NCI-H446 (cell line): ENCODE measurements at regions not wholly inside any gene's neighbourhood (a gene's known extent, or its start where the extent isn't known, plus 50 kb on each side); places are given as distances from the start of the nearest gene placed in this dataset.

ENCODE experiments used
- DNase-seq, 2 experiments: peaks; one replicate each; lab custom pipeline; 2025; lab: John Stamatoyannopoulos, UW

- no peak for DNase-seq
Observed at GRCh38 chr2:234640657-234641056, 143.8 kb upstream of the ARL4C start.

- DNase-seq = no peak
Observed at GRCh38 chr2:234638966-234639365, 142.1 kb upstream of the ARL4C start.

DNA sequence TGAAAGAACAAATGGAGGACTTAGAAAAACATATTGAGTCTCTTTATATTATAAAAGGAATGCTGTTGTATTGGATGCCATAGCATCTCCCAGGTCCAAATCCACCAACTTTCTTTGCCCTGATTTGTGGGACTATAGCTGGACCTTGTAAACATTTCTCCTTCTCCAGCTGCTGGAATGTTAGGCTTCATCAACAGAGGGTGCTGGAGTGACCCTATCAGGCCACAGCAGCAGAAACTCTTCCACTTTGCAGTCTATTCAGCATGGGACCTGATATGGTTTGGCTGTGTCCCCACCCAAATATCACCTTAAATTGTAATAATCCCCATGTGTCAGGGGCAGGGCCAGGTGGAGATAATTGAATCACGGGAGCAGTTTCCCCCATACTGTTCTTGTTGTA, 138.4 kb upstream of the ARL4C start:
- no peak for DNase-seq

- DNase-seq = no peak
Observed at GRCh38 chr2:234633581-234634230, 136.8 kb upstream of the ARL4C start.

- no peak for DNase-seq
Observed at GRCh38 chr2:234632527-234633391, 135.9 kb upstream of the ARL4C start.

- no peak for DNase-seq
Observed at GRCh38 chr2:234631646-234632514, 135.0 kb upstream of the ARL4C start.

DNA sequence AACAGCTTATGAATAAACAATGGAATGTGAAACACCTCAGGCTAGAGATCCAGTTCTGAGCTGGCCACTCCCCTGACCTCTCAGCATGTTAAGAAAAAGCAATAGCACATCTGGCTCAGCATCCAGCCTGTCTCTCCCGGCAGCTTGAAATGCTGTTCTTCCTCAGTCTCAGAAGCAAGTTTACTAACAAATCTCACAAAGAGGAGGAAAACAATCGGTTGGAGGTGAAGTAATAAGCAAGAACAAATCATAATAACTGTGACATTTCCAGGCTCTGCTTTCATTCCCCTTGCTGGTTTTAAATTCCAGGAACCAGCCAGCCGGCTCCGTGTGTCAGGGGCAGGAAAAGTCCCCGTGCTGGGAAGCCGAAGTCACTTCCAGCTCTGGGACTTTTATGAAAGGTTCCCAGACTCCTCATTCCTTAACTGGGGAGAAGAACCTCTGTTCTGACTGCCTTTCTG, 133.9 kb upstream of the ARL4C start:
- no peak for DNase-seq

GRCh38 chr2:234629596-234629995, 132.7 kb upstream of the ARL4C start:
- DNase-seq = no peak

GRCh38 chr2:234628953-234629352, 132.1 kb upstream of the ARL4C start:
- DNase-seq = no peak

- DNase-seq = no peak
Observed at GRCh38 chr2:234627308-234627707, 130.4 kb upstream of the ARL4C start.

GRCh38 chr2:234626566-234627130, 129.8 kb upstream of the ARL4C start:
- DNase-seq = no peak

- no peak for DNase-seq
Observed at GRCh38 chr2:234625626-234626250, 128.9 kb upstream of the ARL4C start.

GRCh38 chr2:234623521-234623991, 126.7 kb upstream of the ARL4C start:
- DNase-seq = no peak

GRCh38 chr2:234621120-234621519, 124.2 kb upstream of the ARL4C start:
- DNase-seq = no peak

GRCh38 chr2:234620018-234620417, 123.1 kb upstream of the ARL4C start:
- DNase-seq = no peak

DNA sequence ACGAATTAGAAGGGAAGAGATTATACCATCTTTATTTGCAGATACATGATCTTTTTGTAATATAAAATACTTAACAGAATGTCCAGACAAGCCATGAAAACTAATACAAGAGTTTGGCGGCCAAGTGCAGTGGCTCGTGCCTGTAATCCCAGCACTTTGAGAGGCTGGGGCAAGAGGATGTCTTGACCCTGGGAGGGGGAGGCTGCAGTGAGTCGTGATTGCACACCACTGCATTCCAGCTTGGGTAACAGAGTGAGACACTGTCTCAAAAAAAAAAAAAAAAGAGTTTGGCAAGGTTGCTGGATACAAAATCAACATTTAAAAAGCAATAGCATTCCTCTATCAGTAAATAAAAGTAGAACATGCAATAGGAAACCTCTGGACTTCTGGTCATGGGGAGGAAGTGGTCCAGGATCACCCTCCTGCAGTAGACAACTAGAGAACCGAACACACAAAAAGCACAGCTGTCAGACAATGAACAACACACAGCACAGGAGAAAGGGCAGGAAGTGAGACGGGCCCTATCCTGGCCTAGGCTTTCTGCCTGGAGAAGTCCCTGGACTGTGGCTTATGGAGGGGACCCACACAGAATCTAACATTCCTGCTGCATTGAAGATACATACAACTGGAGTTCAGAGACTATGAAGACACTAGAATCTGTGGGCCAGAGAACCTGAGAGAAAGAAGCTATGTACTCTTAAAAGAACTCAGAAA, 118.9 kb upstream of the ARL4C start:
- no peak for DNase-seq

GRCh38 chr2:234611209-234611608, 114.3 kb upstream of the ARL4C start:
- no peak for DNase-seq

DNA sequence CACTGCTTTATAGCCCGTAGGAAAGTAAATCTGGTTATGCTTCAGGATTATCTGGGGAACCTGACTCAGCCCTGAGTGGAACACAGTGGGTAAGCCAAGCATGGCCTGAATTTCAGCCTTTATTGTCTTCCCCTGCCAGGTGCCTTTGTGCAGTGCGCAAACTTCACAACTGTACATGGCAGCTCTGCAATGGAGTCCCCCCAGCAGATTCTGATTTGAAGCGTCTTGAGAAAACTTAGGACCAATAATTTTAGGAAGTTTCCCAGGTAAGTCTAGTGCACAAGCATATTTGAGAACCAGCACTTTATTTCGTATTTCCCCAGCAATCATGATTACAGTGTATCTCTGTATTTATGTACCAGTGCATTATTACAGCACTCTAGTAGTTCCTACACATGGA, 112.1 kb upstream of the ARL4C start:
- DNase-seq = no peak

DNA sequence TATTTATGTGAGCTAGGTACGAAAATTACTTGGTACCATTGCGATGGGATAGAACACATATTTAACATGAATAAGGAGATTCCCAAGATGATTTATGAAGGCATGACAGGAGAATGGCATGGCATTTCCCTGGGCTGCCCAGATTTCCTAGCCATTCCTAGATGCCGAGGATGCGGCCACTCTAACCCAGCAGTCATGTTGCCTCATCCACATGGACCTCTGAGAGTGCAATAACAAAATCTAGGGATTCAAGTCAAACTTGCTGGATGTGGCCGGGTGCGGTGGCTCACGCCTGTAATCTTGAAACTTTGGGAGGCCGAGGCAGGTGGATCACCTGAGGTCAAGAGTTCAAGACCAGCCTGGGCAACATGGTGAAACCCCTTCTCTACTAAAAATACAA, 110.8 kb upstream of the ARL4C start:
- DNase-seq = no peak

- peak in 1 of 2 experiments; percentile 40 for DNase-seq
Observed at GRCh38 chr2:234606896-234607295, 110.0 kb upstream of the ARL4C start.

DNA sequence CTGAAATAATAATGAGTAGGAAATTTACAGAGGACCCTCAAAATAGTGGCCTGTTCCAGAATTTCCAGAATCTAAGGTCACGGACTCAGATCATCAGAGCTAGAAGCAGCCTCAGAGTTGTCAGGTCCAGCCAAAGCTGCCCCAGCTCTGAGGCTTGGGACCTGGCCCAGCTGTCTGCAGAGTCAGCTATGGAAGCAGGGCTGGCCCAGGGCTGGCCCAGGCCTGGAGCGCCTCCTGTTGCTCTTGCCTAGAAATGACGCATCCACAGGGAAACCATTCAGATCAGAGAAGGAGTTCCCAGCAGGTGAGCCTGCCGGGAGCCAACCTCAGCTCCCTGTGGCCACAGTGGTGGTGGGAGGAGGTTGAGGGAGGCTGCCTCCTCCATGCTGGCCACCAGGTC, 106.7 kb upstream of the ARL4C start:
- no peak for DNase-seq
